ENCODE measurements at regions not wholly inside any gene's neighbourhood (a gene's known extent, or its start where the extent isn't known, plus 50 kb on each side); places are given as distances from the start of the nearest gene placed in this dataset.
A peak's percentile ranks its signal among the peaks of the same experiment; 100 is the strongest.
"Not testable (repeated sequence)": the region's sequence is repeated elsewhere in the genome, so short reads cannot be mapped to it uniquely, and the experiment has no call there.

GRCh38 chr1:229865321-229865720 lies 201.7 kb upstream of the GALNT2 start:
- H3K4me1 Mint-ChIP-seq, DNase-seq, CTCF ChIA-PET, H3K9me3 Mint-ChIP-seq, H3K4me3 Mint-ChIP-seq, H3K27ac Mint-ChIP-seq, H3K36me3 Mint-ChIP-seq: not testable (repeated sequence)
- H3K27me3 Mint-ChIP-seq, result peaks cover 17% of the 10 kb centered on the region

- H3K4me1 Mint-ChIP-seq, result no peaks in the 10 kb centered on the region
- CTCF ChIA-PET, result no interaction called here
- DNase-seq, result no peak
- H3K36me3 Mint-ChIP-seq, result no peaks in the 10 kb centered on the region
- no peak overlapping the region for H3K27ac Mint-ChIP-seq
- H3K4me3 Mint-ChIP-seq, result no peak overlapping the region
- H3K27me3 Mint-ChIP-seq, result peaks cover 17% of the 10 kb centered on the region
- no peaks in the 10 kb centered on the region for H3K9me3 Mint-ChIP-seq
Measured at GRCh38 chr1:229867726-229868125, 199.3 kb upstream of the GALNT2 start.

DNA sequence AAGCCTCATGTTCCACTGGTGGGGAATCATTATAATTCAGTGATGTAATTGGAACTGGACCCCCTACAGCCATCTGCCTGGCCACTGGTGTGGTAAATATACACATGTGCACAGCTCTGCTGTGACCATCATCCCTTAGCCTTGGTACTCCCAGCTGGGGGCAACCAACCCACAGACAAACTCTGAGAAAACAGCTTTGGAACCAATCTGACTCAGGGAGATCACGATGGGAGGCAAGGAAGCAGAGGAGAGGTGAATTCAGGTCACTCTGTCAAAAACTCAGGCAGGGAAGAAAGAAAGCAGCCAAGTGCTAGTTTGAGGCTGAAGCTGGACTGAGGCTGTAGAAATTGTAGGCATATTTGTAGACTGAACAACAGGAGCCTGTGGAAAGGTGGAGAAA lies 197.8 kb upstream of the GALNT2 start:
- H3K36me3 Mint-ChIP-seq, result no peaks in the 10 kb centered on the region
- no peak overlapping the region for H3K27ac Mint-ChIP-seq
- H3K9me3 Mint-ChIP-seq, result no peaks in the 10 kb centered on the region
- H3K4me1 Mint-ChIP-seq, result no peaks in the 10 kb centered on the region
- CTCF ChIA-PET, result no interaction called here
- no peak overlapping the region for H3K4me3 Mint-ChIP-seq
- peaks cover 13% of the 10 kb centered on the region for H3K27me3 Mint-ChIP-seq
- no peak for DNase-seq

DNA sequence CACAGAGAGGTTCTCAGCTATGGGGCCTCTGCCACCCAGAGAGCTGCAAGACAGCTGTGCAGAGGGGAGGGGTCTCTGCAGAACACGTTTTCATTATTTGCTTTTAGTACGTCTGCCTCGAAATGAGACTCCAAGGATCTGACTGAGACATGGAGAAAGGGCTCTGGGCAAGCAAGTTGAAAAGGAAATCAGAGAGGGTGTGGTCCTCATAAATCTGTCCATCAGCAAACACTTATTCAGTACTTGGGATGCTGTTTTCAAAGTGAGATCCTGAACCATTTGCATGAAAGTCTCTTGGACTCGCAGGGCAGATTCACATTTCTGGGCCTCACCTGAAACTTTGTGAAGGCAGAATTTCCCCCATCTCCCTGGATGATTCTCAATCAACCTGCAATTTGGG lies 197.4 kb upstream of the GALNT2 start:
- Mint-ChIP-seq H3K4me1 (no peaks in the 10 kb centered on the region), H3K4me3 (no peak overlapping the region), H3K27me3 (peaks cover 13% of the 10 kb centered on the region), H3K9me3 (no peaks in the 10 kb centered on the region), H3K36me3 (no peaks in the 10 kb centered on the region), H3K27ac (no peak overlapping the region)
- CTCF ChIA-PET, result no interaction called here
- DNase-seq, result no peak

DNA sequence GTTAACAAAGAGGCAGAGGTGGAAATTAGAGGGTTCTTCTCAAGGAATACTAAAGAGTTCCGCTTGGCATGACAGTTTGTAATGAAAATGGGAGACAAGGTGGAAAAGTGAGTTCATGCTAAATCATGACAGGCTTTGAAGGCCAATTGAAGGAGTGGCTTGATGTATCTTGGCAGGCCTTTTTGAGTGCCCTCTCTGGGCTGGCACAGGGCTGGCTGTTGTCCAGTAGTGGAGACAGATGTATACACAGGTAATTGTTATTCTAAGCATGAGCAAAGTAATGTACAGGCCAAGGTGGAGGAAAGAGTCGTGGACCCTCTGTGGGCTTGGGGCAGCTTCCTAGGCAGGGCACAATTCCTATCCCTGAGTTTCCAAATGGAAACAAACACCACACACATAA lies 196.7 kb upstream of the GALNT2 start:
- no peaks in the 10 kb centered on the region for H3K36me3 Mint-ChIP-seq
- no peak for DNase-seq
- no peak overlapping the region for H3K27ac Mint-ChIP-seq
- H3K27me3 Mint-ChIP-seq, result peaks cover 13% of the 10 kb centered on the region
- CTCF ChIA-PET, result no interaction called here
- H3K4me1 Mint-ChIP-seq, result no peaks in the 10 kb centered on the region
- H3K4me3 Mint-ChIP-seq, result no peak overlapping the region
- H3K9me3 Mint-ChIP-seq, result no peaks in the 10 kb centered on the region

- no peaks in the 10 kb centered on the region for H3K4me1 Mint-ChIP-seq
Measured at GRCh38 chr1:229871078-229871676, 195.9 kb upstream of the GALNT2 start.

DNA sequence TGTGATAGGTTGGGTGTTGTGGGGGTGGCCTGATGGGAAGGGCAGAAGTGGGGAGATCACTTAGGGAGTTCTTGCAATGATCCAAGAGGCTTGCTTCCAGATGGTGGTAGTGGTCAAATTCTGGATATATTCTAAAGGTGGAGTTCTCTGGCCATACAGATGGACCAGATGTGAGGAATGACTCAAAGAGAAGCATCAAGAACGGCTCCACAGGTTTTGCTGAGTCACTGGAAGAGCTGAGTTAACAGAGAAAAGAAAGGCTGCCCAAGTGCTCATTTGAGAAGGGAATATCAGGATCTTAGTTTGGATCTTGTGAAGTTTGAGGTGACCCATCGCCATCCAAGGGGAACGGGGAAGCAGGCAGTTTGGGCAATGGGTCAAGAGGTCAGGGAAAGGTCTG lies 192.9 kb upstream of the GALNT2 start:
- DNase-seq, result no peak
- Mint-ChIP-seq H3K4me3 (no peak overlapping the region), H3K27me3 (peaks cover 23% of the 10 kb centered on the region), H3K9me3 (no peaks in the 10 kb centered on the region), H3K27ac (no peak overlapping the region), H3K4me1 (no peaks in the 10 kb centered on the region), H3K36me3 (no peaks in the 10 kb centered on the region)
- CTCF ChIA-PET, result no interaction called here

More at GRCh38 chr1:229871078-229871676, 195.9 kb upstream of the GALNT2 start:
- H3K9me3 Mint-ChIP-seq, result no peaks in the 10 kb centered on the region
- DNase-seq, result no peak
- peaks cover 13% of the 10 kb centered on the region for H3K27me3 Mint-ChIP-seq
- no peak overlapping the region for H3K27ac Mint-ChIP-seq
- H3K4me3 Mint-ChIP-seq, result no peak overlapping the region
- CTCF ChIA-PET, result no interaction called here
- H3K36me3 Mint-ChIP-seq, result no peaks in the 10 kb centered on the region

GRCh38 chr1:229874609-229875008 lies 192.4 kb upstream of the GALNT2 start:
- CTCF ChIA-PET, result no interaction called here
- H3K9me3 Mint-ChIP-seq, result no peaks in the 10 kb centered on the region
- H3K36me3 Mint-ChIP-seq, result no peaks in the 10 kb centered on the region
- H3K27ac Mint-ChIP-seq, result no peak overlapping the region
- DNase-seq, result no peak
- peaks cover 20% of the 10 kb centered on the region for H3K27me3 Mint-ChIP-seq
- H3K4me1 Mint-ChIP-seq, result no peaks in the 10 kb centered on the region
- no peak overlapping the region for H3K4me3 Mint-ChIP-seq

- H3K4me1 Mint-ChIP-seq, result no peaks in the 10 kb centered on the region
- H3K27ac Mint-ChIP-seq, result peak overlapping the region; percentile 26
- no peaks in the 10 kb centered on the region for H3K9me3 Mint-ChIP-seq
- CTCF ChIA-PET, result no interaction called here
- H3K4me3 Mint-ChIP-seq, result no peak overlapping the region
- no peak for DNase-seq
- H3K36me3 Mint-ChIP-seq, result no peaks in the 10 kb centered on the region
- H3K27me3 Mint-ChIP-seq, result peaks cover 24% of the 10 kb centered on the region
Measured at GRCh38 chr1:229875086-229875485, 192.0 kb upstream of the GALNT2 start.

- CTCF ChIA-PET, result no interaction called here
- peaks cover 37% of the 10 kb centered on the region for H3K27me3 Mint-ChIP-seq
Measured at GRCh38 chr1:229879746-229880145, 187.3 kb upstream of the GALNT2 start.

DNA sequence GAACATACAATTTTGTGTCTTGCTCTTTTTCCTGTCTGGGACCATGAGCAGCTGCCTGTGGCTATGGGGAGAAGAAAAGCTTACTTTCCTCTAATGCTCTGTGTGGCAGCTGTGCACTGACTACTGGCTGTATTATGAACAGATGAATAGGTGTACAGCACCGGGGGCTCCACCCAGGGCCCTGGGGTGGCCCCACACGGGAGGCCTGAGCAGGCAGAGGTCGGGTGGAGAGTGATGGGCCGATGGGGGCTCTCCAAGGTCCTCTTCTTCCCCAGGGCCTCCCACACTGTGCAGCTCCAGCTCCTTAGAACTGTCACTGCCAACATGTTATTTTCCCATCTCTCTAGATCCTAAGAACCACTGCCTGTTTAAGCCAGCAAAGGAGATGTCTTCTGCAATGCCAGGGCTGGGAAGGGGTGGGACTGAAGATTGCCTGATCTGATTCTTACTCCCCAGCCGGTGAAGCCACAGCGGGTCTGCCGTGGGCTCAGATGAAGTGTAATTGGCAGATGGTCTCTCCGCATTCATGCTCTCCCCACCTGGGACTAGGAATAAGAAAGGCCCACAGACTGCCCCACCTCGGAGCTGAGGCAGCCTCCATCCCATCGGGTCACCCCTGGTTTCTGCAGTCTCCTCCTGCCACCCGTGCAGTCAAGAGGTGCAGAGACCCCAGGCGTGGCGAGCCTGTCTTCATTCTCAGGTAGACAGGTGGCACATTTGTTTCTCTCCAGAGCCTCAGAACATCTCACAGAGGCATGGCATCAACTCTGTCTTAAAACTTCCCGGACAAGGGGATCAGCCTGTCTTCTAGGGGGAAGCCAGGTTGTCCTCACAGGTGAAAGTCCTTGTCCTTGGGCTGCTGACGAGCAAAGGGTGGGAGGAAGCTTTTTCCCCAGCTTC lies 186.5 kb upstream of the GALNT2 start:
- no peak for DNase-seq
- no peaks in the 10 kb centered on the region for H3K9me3 Mint-ChIP-seq

More at GRCh38 chr1:229879746-229880145, 187.3 kb upstream of the GALNT2 start:
- no peak for DNase-seq
- H3K9me3 Mint-ChIP-seq, result no peaks in the 10 kb centered on the region
- H3K4me1 Mint-ChIP-seq, result no peaks in the 10 kb centered on the region
- no peaks in the 10 kb centered on the region for H3K36me3 Mint-ChIP-seq
- no peak overlapping the region for H3K27ac Mint-ChIP-seq
- H3K4me3 Mint-ChIP-seq, result no peak overlapping the region

GRCh38 chr1:229882621-229883020 lies 184.4 kb upstream of the GALNT2 start:
- DNase-seq, result no peak
- Mint-ChIP-seq H3K4me3 (no peak overlapping the region), H3K4me1 (no peaks in the 10 kb centered on the region), H3K27me3 (peaks cover 43% of the 10 kb centered on the region), H3K9me3 (no peaks in the 10 kb centered on the region), H3K27ac (no peak overlapping the region), H3K36me3 (no peaks in the 10 kb centered on the region)
- CTCF ChIA-PET, result interaction anchor here (1.0 kb wide), 1 partner anchor 221 kb away, joined by 3 read pairs; no protein-coding TSS in a partner anchor

More for the DNA sequence above, 186.5 kb upstream of the GALNT2 start:
- Mint-ChIP-seq H3K4me1 (no peaks in the 10 kb centered on the region), H3K4me3 (no peak overlapping the region), H3K27me3 (peaks cover 39% of the 10 kb centered on the region), H3K36me3 (no peaks in the 10 kb centered on the region), H3K27ac (no peak overlapping the region)
- CTCF ChIA-PET, result no interaction called here

GRCh38 chr1:229883504-229884200 lies 183.4 kb upstream of the GALNT2 start:
- no peak for DNase-seq
- CTCF ChIA-PET, result interaction anchor here (1.0 kb wide), 1 partner anchor 222 kb away, joined by 3 read pairs; no protein-coding TSS in a partner anchor
- Mint-ChIP-seq H3K4me1 (no peaks in the 10 kb centered on the region), H3K27me3 (peaks cover 38% of the 10 kb centered on the region), H3K36me3 (no peaks in the 10 kb centered on the region), H3K4me3 (no peak overlapping the region), H3K9me3 (no peaks in the 10 kb centered on the region), H3K27ac (no peak overlapping the region)

GRCh38 chr1:229884765-229885164 lies 182.3 kb upstream of the GALNT2 start:
- peaks cover 33% of the 10 kb centered on the region for H3K27me3 Mint-ChIP-seq
- H3K4me1 Mint-ChIP-seq, result no peaks in the 10 kb centered on the region
- CTCF ChIA-PET, result no interaction called here
- no peak overlapping the region for H3K4me3 Mint-ChIP-seq
- no peaks in the 10 kb centered on the region for H3K9me3 Mint-ChIP-seq
- DNase-seq, result no peak
- no peak overlapping the region for H3K27ac Mint-ChIP-seq
- no peaks in the 10 kb centered on the region for H3K36me3 Mint-ChIP-seq

All from activated naive CD4-positive, alpha-beta T cell treated with anti-CD3 and anti-CD28 coated beads, Interleukin-2, amount 10 ng/mL, durations not matched to agents 7 days and 5 days (primary cell).